NCI-H1092 (cell line): ENCODE measurements at regions not wholly inside any gene's neighbourhood (a gene's known extent, or its start where the extent isn't known, plus 50 kb on each side); places are given as distances from the start of the nearest gene placed in this dataset.
"Not testable (repeated sequence)": the region's sequence is repeated elsewhere in the genome, so short reads cannot be mapped to it uniquely, and the experiment has no call there.

Source experiments
- DNase-seq: peaks from one replicate; lab custom pipeline; 2025; lab: John Stamatoyannopoulos, UW

DNA sequence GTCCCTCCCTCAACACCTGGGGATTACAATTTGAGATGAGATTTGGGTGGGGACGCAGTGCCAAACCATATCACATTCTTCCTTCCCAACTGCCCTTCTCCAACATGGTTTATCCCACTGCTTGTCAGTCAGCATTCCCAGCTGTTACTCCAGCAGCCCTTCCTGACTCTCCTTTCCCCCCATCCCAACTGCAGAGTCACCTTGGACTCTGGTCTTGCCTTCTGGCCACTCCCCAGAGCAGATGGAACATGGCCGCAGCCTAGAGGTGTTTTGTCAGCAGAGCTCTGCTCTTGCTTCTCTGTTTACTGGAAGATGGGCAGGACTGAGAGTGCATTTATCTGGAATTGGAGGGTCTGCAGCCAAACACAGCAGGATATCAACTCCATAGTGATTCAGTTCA, 51.2 kb upstream of the MEX3C start:
- DNase-seq, result no peak

DNA sequence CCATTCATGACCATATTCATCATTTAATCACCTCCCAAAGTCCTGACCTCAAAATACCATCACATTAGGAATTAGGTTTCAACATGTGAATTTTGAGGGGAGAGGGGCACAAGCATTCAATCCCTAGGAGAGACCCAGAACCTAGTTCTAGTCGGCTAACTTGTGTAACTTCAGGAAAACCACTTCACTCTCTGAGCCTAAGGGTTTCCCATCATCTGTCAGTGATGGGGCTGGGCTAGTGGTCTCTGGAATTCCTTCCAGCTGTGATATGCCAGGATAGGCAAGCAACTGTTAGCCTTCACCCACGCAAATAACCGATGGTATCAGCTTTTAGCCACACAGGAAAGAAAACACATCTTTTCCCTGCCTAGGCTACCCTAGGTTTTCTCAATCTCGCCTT, 52.5 kb upstream of the MEX3C start:
- no peak for DNase-seq

DNA sequence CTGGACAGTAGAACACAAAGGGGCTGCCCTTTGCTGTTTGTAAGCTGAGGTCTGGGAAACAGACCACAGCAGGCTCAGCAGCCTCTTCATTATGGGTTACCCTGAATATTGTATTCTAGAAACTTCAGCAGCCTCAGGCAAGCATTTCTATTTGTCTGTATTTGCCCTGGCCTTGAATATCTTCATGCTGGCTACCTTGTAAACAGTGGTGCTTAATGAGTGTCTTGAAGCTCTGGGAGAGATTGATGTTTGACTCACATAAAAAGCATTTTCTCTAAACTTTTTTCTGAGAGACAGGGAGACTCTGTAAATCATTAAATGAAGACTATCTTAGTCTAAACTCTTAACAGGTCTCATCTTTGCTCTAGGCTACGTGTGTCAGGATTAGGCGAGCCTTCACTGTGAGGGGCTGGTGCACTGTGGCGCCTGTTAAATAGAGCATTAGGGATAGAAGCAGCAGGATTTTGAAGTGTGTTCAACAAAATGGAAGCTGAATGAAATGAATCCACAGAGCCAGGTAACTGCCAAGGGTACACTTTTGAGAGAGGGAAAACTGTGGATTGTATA, 53.1 kb upstream of the MEX3C start:
- DNase-seq, result no peak

DNA sequence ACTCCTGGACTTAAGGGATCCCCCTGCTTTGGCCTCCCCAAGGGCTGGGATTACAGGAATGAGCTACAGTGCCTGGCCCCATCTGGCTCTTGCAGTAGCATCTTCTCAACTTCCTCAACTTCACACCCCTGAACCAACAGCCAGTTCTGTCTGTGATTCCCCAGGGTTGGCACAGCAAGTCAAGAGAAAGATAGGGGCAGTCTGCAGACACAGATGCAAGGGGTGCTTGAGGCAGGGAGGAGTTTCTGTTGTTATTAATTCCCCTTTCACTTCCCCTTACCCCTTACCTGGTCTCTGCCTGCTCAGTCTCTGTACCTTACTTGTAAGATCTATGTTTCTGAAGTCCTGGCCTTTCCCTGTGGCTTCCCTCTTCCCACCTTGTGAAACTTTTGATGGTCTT, 54.1 kb upstream of the MEX3C start:
- no peak for DNase-seq

DNA sequence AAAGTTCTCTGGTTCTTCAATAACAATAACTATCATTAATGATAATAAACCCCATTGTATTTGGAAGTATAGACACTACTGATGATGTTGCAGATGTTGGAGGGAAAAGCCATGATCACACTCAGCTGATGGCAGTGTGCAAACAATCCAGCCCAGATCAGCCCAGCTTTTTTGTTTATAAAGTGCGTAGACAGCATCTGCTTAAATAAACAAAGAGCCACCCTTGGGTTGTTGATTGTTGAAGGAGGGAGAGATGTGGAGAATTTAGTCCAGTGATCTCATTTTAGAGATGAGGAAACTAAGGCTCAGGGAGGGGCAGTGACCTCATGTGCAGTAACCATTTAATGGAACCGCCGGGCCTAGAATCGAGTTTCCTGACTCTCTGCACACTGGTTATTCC, 56.0 kb upstream of the MEX3C start:
- DNase-seq, result no peak

DNA sequence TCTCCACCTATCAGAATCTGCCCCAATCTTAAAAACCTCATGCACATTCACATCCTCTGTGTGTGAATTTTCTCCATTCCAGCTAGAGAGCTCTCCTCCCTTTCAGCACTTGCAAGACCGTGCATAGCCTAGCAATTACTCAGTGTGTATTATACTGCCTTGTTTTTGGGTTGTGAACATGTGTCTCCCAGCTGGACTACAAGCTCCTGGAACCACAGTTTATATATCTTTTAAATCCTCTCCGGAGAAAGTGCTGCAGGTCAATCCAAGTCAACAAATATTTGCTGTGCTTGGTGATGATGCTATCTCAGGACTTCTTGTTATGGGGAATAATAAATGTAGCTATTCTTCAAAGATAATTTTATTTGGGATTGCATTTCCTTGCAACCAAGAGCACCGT, 58.2 kb upstream of the MEX3C start:
- no peak for DNase-seq

DNA sequence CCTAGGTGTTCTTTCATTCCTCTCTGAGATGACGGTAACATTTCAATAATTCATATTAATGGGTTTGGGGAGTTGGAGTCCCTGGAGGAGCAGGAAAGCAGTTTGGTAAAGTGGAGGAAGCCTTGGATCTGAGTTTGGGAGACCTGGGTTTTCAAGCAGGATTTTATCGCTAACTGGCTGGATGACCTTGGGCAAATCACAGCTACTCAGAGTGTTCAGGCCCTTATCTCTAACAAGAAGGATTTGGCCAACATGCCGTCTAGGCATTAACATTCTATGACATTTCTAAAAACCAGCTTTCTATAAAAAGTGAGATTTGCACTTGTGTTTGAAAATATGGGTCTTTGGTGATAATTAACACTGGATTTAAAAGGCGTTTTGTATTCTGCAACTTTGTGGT, 59.7 kb upstream of the MEX3C start:
- DNase-seq, result no peak

DNA sequence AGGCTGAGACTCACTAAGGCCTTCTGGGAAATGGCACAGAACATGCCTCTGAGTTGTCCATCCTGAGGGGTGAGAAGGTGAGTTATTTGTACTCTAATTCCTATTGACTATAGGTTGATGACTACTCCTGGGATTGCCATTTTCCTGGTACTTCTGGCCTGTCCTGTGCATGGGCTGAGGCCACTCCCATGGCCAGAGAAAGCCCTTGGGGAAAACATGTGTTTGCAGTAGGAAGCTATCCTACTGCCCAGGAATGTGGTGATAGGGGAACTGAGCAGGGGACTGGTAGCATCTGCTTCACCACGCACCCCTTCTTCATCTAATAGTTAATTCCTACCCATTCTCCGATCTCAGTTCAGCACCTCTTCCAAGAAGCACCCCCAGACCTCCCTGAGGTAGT, 62.6 kb upstream of the MEX3C start:
- DNase-seq, result no peak

DNA sequence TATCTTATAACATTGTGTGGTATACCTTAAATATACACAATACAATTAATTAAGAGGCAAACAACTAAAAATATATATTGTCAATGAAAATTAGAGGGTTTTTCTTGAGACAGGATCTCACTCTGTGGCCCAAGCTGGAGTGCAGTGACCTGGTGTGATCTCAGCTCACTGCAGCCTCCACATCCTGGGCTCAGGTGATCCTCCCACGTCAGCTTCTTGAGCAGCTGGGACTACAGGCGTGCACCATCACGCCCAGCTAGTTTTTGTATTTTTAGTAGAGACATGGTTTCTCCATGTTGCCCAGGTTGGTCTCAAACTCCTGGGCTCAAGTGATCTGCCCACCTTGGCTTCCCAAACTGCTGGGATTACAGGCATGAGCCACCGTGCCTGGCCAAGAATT, 68.6 kb upstream of the MEX3C start:
- DNase-seq, result not testable (repeated sequence)

DNA sequence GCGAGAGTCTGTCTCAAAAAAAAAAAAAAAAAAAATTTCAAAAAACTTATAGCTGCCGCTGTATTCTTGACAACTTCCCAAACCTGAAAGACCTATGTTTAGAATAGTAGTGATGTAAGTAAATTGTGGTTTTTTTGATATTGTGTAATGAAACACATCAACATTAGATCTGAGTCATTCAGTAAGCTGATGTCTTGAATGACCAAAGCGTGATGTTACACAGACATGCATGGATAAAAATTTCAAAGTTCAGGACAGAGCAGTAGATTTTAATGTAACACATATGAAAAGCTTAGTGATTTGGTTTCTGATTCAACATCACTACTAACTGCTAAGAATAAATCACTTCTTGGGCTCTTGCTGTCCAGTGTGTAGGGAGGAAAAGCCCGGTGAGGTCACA, 69.3 kb upstream of the MEX3C start:
- no peak for DNase-seq

DNA sequence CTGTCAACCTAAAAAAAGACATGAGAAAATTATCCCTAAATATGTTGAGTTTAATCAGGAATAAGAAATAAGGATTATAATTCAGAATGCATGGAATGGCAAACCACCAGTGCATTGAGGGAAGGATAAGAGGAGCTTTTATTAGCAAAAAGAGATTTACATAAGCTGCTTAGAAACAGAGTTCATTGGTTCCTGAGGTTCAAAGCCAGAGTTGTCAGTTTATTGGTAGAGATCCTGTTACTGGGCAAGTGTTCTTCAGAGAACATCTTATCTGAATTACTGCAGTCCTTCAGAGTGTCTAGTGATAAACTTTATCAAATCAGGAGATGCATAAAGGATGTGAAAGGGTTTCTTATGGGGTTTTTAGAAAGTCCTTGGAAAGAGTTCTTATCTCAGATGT, 76.0 kb upstream of the MEX3C start:
- no peak for DNase-seq

DNA sequence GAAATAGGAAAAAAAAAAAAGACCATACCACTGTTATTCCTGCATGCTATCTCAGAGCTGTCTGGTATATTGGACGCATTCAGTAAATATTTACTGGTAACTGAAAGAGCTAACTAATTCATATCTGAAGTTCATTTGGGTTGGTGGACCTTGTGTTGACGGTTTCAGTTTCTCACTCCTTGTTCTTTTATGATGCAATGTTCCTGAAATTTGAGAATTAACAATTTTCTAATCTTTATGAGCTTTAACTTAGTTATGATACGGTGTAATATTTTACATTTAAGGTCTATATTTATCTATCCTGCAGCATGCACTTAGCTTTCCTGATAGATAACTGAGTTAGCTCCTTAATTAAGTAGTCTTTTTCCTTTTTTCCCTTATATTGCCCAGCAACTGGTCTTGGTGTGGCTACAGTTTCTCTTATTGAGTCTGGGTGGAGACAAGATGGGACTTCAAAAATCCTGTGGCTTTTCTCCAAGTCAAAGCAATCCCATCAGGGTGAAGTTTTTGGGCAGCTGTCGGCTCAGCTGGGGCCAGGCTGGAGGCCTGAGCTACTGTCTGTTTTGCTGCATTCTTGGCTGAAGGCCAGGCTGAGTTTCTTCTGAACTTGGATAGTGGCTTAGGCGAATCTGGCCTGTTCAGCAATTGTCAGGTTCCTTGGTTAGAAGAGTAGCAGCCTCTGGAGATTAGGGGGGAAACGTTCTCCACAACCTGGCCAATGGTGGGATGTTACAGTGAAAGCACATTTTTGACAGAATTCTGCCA, 78.4 kb upstream of the MEX3C start:
- no peak for DNase-seq

DNA sequence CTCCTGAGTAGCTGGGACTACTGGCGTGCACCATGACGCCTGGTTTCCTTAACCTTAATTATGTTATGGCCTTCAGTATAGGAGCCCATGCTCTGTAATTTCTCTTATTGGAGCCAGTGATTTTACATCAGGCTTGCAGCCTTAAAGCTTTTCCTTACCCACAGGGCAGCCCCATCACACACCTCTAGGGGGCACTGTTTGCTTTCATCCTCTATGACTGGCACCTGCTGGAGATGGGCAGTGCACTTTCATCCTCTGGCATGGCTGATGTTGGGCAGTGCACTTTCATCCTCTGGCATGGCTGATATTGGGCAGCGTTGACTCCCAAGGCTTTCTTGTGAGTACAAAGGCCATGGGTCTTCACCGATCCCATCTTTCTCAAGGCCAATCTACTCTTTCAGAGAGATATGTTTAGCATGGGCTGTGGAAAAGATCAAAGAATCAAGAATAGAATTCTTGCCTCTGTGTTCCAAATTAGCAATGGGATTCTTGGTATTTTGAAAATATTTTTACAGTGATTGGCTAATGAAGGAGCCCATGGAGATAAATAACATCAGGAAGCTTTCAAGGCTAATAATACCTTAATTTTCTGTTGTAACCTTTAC, 80.7 kb upstream of the MEX3C start:
- DNase-seq, result peak; percentile 66

DNA sequence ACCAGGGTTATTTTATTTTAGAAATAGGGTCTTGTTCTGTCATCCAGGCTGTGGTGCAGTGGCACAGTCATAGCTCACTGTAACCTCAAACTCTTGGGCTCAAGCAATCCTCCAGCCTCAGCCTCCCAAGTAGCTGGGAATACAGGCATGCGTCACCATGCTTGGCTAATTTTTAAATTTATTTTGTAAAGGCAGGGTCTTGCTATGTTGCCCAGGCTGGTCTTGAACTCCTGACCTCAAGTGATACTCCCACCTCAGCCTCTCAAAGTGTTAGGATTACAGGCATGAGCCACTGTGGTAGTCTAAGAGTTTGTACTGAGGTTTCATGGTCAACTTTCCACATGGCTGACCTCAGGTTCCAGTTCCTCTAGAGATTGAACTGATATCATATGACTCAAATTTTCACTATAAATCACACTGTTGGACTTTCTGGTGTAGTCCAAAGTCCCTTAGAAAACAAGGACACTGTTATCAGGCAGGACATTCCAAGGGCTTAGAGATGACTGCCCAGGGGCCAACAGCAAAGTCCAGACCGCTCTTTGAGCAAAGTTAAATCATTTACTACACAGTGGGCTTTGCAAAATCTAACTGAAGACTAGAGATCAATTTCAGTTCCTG, 82.0 kb upstream of the MEX3C start:
- no peak for DNase-seq

DNA sequence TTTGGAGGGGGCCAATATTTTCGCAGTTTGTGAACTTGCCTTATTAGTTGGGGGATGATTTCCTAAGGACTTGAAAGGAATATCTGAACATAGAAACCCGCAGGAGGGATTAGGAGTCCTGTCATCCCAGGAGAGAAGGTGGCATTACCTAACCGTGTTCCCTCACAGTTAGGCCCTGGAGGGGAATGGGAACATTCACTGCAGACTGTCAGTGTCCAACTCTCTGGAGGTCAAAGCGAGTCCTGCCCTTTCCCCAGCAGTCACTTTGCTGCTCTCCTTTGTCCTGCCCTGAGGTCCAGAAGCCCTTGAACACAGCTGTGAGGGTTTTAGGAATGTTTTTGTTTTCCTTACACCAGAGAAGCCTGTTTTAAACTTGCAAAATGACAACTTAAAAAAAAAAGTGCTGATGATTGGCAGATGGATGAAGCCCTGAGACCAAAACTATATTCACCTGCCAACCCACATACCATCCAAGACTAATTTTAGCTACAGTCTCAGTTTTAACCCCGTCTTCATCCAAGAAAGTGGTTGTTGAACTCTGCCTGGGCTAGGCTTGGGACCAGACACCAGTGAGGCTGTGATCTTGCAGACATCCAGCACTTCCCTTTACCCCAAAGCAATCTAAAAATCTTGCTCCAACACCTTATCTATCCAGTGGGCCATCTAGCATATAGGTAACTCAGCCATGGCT, 90.5 kb upstream of the MEX3C start:
- DNase-seq, result no peak

DNA sequence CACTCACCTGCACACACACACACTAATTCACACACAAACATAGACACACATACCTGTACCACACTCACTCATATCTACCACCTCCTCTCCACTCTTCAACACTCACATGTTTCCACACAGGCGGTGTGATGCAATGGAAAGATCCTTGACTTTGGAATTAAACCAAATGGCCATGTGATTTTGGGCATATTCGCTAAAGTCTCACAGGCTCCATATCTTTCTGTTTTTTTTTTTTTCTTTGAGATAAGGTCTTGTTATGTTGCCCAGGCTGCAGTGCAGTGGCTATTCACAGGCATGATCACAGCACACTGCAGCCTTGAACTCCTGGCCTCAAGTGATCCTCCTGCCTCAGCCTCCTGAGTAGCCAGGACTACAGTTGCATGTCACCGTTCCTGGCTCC, 91.1 kb upstream of the MEX3C start:
- no peak for DNase-seq

DNA sequence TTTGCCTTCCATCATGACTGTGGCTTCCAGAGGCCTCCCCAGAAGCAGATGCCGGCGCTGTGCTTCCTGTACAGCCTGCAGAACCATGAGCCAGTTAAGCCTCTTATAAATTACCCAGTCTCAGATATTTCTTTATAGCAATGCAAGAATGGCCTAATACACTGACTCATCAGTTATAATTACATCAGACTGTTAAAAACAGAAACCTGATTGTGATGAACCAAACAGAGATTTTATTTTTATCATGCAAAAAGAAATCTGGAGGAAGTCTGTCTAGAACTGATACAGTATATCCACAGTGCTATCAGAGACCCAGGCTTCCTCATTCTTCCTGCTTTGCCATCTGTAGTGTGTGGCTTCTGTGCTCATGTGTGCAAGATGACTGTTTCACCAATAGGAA, 93.4 kb upstream of the MEX3C start:
- DNase-seq, result no peak

DNA sequence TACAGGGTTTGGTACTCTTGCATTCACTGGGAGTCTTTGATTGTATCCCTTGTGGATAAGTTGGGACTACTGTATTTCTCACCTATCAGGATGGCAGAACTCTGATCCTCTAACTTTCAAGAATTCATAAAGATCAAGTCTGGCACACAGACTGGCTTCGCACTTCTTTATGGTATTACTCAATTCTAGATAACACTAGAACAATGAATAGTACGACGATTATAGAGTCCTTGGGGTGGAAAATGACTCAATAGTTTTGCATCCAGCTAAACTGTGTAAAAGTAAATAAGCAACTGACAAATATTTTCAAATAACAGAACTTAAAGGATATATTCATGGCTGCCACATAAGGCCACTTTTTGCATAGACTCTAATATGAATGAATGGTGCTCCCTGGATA, 103.4 kb upstream of the MEX3C start:
- DNase-seq, result no peak

DNA sequence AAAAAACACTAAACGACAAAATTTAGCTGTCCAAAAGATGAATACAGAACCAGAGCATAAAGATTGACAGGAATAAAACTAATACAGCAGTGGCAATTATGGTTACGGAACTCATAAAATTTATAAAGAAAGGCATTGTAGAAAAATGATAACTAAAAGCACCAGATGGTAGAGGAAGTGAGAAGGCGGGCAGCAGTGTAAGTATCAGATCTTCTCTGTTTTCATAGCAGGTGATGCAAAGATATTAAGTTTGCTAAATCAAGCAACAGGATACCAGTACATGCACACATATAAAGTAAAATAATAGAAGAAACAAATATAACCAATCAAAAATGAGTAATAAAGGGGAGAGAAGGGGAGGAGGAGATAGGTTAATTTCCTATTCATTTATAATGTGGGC, 103.9 kb upstream of the MEX3C start:
- no peak for DNase-seq

DNA sequence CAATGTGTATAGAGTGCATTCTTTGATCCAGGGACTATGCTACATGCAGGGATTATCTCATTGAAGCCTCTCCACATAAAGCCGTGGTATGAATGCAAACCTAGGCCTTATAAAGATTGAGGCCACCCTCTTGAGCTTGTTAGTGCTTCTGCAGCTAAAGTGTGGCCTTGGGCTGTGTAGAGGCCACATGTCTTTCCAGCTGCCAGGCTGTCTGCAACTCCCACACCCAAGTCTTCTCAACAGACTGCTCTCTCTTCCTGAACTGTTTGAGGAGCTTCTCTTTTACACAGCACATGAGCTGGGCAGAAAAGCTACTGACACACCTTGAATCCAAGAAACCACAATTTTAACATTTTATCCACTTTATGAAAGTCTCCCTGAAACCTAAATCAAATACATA, 119.2 kb upstream of the MEX3C start:
- DNase-seq, result no peak

DNA sequence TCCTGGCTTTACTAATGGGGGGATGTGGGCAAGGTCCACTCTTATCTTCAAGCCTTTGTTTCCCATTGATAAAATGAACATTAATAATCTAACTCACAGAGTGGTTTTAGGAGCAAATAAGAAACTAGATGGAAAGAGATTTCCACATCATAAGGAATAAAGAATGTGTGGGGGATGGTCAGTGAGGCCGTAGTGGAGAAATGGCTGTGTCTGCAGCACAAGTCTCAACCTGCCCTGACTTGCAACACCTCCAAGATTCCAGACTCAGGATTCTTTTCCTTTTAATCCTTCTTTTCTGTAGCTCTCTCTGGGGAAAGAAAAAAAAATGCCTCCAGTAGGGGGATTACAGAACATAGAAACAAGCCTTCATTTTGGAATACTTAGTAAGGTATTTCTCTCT, 124.2 kb upstream of the MEX3C start:
- no peak for DNase-seq

DNA sequence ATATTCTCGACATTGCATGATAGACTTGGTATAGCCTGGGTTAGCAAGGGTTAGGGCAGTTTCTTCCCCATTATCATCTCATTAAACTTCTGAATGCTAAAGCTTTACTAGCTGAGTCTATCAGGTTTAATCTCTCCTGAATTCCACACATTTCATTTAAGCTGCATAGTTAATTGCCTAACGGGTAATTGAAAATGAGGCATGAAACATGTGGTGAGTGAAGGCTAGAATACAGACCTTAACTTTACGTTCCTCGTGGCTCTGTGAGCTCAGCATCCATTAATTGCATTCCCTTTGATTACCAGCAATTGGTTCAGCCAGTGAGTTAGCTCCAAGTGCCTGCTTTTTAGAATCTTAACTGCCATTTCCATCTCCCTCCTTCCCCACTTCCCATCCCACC, 126.5 kb upstream of the MEX3C start:
- no peak for DNase-seq

DNA sequence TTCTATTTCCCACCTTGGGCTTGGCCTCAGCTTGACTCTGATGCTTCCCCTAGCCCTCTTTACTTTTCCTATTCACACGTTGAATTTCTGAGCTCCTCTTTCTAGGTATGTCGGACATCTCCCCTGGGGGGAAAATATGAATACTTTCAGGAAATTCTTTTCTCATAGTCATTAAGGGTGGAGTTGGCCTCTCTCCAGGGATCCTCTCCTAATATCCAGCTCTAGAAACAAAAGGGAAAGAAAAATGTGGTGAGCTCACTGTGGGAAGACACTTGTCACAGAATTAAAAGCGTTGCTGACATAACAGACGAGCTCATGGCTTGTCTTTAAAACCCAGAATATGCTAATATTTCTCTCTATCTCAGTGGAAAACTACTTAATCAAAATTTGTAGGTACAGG, 132.7 kb upstream of the MEX3C start:
- DNase-seq, result no peak
